ENCODE measurements at regions not wholly inside any gene's neighbourhood (a gene's known extent, or its start where the extent isn't known, plus 50 kb on each side); places are given as distances from the start of the nearest gene placed in this dataset.
"Not testable (repeated sequence)": the region's sequence is repeated elsewhere in the genome, so short reads cannot be mapped to it uniquely, and the experiment has no call there.

DNA sequence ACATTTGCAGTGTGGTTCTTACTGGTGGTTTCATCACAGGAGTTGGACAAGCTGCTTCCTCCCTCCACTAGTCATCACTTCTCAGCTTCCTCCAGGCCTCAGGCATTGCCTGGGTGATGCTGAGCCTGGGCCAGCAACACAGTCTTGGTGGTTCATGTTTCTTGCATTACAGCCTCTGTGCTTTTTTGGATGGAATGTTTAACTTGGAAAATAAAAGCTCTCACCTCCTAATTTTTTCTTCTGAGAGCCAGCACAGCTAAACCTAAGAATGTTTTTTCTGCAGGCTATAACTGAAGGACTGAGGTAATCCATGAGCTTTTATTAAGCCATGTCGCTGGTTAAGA, 66.1 kb upstream of the RHOU start:
- DNase-seq = no peak

DNA sequence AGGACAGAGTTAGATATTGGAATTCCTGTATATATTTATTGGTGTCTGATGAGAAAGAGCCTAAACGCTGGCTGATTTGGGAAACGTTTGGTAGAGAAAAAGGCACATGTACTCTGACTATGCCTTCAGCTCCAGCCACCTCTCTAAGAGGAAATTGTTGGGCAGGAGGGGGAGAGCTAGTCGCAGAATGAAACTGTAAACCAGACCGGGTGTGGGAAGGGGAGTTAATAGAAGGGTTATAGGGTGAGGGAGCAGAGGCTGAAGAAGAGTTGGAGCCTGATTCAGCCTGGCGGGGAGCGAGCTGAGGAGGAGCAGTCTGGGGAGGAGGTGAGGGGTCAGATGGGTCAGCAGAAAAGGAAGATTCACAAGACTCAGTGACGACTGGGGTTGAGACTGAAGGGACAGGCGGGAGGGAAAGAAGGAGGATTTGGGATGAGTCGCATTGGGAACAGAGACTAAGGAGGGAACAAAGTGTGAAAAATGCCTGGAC, 54.2 kb upstream of the RHOU start:
- DNase-seq = not testable (repeated sequence)

DNA sequence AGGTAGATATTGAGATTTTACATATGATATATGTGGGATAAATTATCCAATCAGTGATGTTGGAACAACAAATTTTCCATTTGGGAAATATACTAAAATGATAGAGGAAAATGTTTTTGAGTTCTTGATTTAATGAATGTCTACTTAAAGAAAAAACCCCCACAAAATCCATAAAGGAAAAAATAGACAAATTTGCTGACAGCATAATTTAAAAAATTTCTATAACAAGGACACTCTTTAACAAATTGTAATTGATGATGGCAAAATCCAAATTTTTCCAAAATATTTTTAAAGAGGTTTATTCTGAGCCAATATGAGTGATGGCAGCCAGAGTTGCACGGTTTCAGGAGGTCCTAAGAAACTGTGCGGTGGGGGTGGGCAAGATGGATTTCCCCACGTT, 51.9 kb upstream of the RHOU start:
- DNase-seq = no peak

DNA sequence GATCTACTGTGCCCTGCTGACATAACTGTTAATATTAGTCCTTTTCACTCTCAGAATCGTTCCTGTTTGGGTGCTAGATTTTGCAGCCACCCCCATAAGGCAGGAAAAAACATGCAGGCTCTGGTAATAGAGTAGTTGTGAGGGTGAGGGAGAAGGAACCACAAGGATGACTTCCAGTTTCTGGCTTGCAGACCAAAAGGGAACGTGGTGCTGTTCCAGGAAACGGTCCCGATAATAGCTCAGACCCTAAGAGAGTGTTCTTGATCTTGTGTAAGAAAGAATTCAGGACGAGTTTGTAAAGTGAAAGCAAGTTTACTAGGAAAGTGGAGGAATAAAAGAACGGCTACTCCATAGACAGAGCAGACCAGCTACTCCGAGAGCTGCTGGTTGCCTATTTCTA, 50.7 kb upstream of the RHOU start:
- no peak for DNase-seq

DNA sequence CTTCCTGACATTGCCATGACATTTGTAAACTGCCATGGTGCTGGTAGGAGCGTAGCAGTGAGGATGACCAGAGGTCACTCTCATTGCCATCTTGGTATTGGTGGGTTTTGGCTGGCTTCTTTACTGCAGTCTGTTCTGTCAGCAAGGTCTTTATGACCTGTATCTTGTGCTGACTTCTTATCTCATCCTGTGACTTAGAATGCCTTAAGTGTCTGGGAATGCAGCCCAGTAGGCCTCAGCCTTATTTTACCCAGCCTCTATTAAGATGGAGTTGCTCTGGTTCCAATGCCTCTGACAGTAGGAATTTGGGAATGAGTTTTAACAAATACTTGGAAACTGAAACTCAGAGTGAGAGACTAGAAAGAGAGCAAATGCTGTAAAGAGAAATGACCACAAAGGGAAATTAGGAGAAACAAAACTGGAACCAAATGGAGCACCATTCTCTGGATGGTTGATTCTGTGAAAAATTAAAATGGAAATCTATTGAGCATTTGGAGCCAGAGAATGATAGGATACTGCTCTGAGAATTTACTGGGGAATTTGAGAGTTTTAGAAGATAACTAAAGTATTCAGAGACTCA, 50.1 kb upstream of the RHOU start:
- no peak for DNase-seq
